22Rv1 (cell line): ENCODE measurements at regions not wholly inside any gene's neighbourhood (a gene's known extent, or its start where the extent isn't known, plus 50 kb on each side); places are given as distances from the start of the nearest gene placed in this dataset.
"Not testable (repeated sequence)": the region's sequence is repeated elsewhere in the genome, so short reads cannot be mapped to it uniquely, and the experiment has no call there.

Experiments
- CTCF ChIP-seq: fragments of 450-650 bp; IDR thresholded peaks from 2 replicates; pipeline ENCODE4 v1.5.1; 2017; ENCODE audit warnings: mild to moderate bottlenecking
- ZFX ChIP-seq: fragments of 450-650 bp; IDR thresholded peaks from 2 replicates; pipeline ENCODE4 v1.6.1; 2017; ENCODE audit warnings: antibody characterized with exemption, borderline replicate concordance

- not testable (repeated sequence) for TF ChIP-seq CTCF, ZFX
Measured at GRCh38 chr7:65651826-65652592, 220.9 kb upstream of the VKORC1L1 start.
